Trophoblast cell (in vitro differentiated cells and primary cell): ENCODE measurements at regions not wholly inside any gene's neighbourhood (a gene's known extent, or its start where the extent isn't known, plus 50 kb on each side); places are given as distances from the start of the nearest gene placed in this dataset.

ENCODE experiments used
- DNase-seq, 2 donors: peaks; one replicate each; pipeline ENCODE4 v3.0.0-alpha.2; 2016
- H2AFZ ChIP-seq: 2 replicates; pipeline ENCODE4 v1.6.1; 2013; ENCODE audit warnings: low read length, moderate library complexity, mild to moderate bottlenecking; ENCODE audit not compliant: insufficient read depth, poor library complexity
- H2AK5ac ChIP-seq: 2 replicates; pipeline ENCODE4 v1.6.1; 2013; ENCODE audit warnings: mild to moderate bottlenecking, low read length
- H2BK120ac ChIP-seq: 2 replicates; pipeline ENCODE4 v1.6.1; 2013; ENCODE audit warnings: low read length, mild to moderate bottlenecking, moderate library complexity; ENCODE audit not compliant: insufficient read depth, poor library complexity
- H2BK12ac ChIP-seq: 2 replicates; pipeline ENCODE4 v1.6.1; 2013; ENCODE audit warnings: mild to moderate bottlenecking, low read length, moderate library complexity
- H2BK5ac ChIP-seq: 2 replicates; pipeline ENCODE4 v1.6.1; 2013; ENCODE audit warnings: low read length, low read depth, moderate library complexity, mild to moderate bottlenecking; ENCODE audit not compliant: poor library complexity
- H3K14ac ChIP-seq: 2 replicates; pipeline ENCODE4 v1.6.1; 2013; ENCODE audit warnings: mild to moderate bottlenecking, low read length
- H3K18ac ChIP-seq: 2 replicates; pipeline ENCODE4 v1.6.1; 2013; ENCODE audit warnings: mild to moderate bottlenecking, low read length
- H3K23ac ChIP-seq: 2 replicates; pipeline ENCODE4 v1.6.1; 2013; ENCODE audit warnings: low read length
- H3K27ac ChIP-seq: 2 replicates; pipeline ENCODE4 v1.5.1; 2013; ENCODE audit warnings: low read depth, mild to moderate bottlenecking, inconsistent platforms, low read length, moderate library complexity
- H3K27me3 ChIP-seq: 2 replicates; pipeline ENCODE4 v1.6.1; 2013; ENCODE audit warnings: inconsistent platforms, mild to moderate bottlenecking, low read length, moderate library complexity; ENCODE audit not compliant: insufficient read depth
- H3K36me3 ChIP-seq, 2 experiments: 1 replicate in 1 of 2; 2 replicates in 1 of 2; pipeline ENCODE4 v1.6.1; 2013; ENCODE audit warnings: low read length in 2 of 2, mild to moderate bottlenecking in 2 of 2, moderate library complexity in 1 of 2; ENCODE audit not compliant: insufficient read depth in 2 of 2, control insufficient read depth in 1 of 2
- H3K4ac ChIP-seq: 2 replicates; pipeline ENCODE4 v1.6.1; 2013; ENCODE audit warnings: low read depth, mild to moderate bottlenecking, low read length, moderate library complexity
- H3K4me1 ChIP-seq, 2 experiments: 1 replicate in 1 of 2; 2 replicates in 1 of 2; pipeline ENCODE4 v1.6.1; 2013; ENCODE audit warnings: low read length in 2 of 2, mild to moderate bottlenecking in 2 of 2, moderate library complexity in 1 of 2; ENCODE audit not compliant: insufficient read depth in 2 of 2, control insufficient read depth in 1 of 2
- H3K4me2 ChIP-seq: 2 replicates; pipeline ENCODE4 v1.6.1; 2013; ENCODE audit warnings: inconsistent platforms, mild to moderate bottlenecking, low read length, moderate library complexity
- H3K4me3 ChIP-seq: 2 replicates; pipeline ENCODE4 v1.5.1; 2013; ENCODE audit warnings: mild to moderate bottlenecking, low read depth, low read length, inconsistent platforms
- H3K79me1 ChIP-seq: one replicate; pipeline ENCODE4 v1.6.1; 2013; ENCODE audit warnings: low read length
- H3K79me2 ChIP-seq: 2 replicates; pipeline ENCODE4 v1.6.1; 2013; ENCODE audit warnings: low read length, mild to moderate bottlenecking; ENCODE audit not compliant: control insufficient read depth, insufficient read depth, poor library complexity
- H3K9ac ChIP-seq: 2 replicates; pipeline ENCODE4 v1.6.1; 2013; ENCODE audit warnings: mild to moderate bottlenecking, low read length
- H3K9me3 ChIP-seq: 2 replicates; pipeline ENCODE4 v1.6.1; 2013; ENCODE audit warnings: low read depth, mild to moderate bottlenecking, control low read depth, inconsistent platforms, low read length; ENCODE audit not compliant: insufficient read depth
- H4K12ac ChIP-seq: 2 replicates; pipeline ENCODE4 v1.6.1; 2013; ENCODE audit warnings: low read depth, mild to moderate bottlenecking, low read length, moderate library complexity
- H4K8ac ChIP-seq: 2 replicates; pipeline ENCODE4 v1.6.1; 2013; ENCODE audit warnings: low read depth, mild to moderate bottlenecking, low read length, moderate library complexity
- H4K91ac ChIP-seq: one replicate; pipeline ENCODE4 v1.6.1; 2013; ENCODE audit warnings: low read depth, mild to moderate bottlenecking, low read length, moderate library complexity
- WGBS: extraction: QIAGEN DNeasy Blood & Tissue Kit; methylation state at CpG from one replicate; pipeline ENCODE4 v1.1.7; 2013; ENCODE audit warnings: missing lambda C conversion rate; ENCODE audit not compliant: insufficient read length, insufficient coverage; ENCODE audit errors: extremely low coverage; 5-methylcytosine and 5-hydroxymethylcytosine counted together

DNA sequence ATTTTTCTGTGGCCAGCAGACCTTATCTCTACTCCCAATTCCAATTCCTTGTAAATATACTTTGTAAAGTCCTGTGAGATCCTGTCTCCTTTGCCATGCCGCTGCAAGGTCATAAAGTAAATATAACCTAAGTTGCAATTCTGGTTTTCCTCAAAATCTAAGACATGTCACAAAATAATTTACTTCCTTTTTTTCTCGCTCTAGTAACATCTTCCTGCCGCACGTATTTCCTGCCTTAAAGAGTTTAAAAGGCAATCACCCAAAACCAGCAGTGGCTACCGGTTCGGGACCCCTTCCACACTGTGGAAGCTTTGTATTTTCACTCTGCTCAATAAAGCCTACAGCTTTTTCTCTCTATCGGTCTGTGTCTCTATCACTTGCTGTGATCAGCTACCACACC is 832.0 kb upstream of the SLITRK5 start:
- peak overlapping the region; percentile 7 for H3K4me2 ChIP-seq
- H3K4ac ChIP-seq: no peak overlapping the region
- H3K4me1 ChIP-seq: peaks cover 5% of the 10 kb centered on the region in 2 experiments
- no peak overlapping the region for H2BK120ac ChIP-seq
- no peak overlapping the region for H3K14ac ChIP-seq
- no peak overlapping the region for H3K9ac ChIP-seq
- no peak overlapping the region for H4K8ac ChIP-seq
- peaks cover 9% of the 10 kb centered on the region for H3K9me3 ChIP-seq
- no peak overlapping the region for H3K27ac ChIP-seq
- H3K4me3 ChIP-seq: no peak overlapping the region
- WGBS: no CpG with 5 or more reads among the region's 7 CpGs
- H3K27me3 ChIP-seq: no peaks in the 10 kb centered on the region
- no peak overlapping the region for H4K91ac ChIP-seq
- no peak overlapping the region for H3K23ac ChIP-seq
- no peaks in the 10 kb centered on the region for H3K79me1 ChIP-seq
- H3K36me3 ChIP-seq: no peaks in the 10 kb centered on the region
- no peak overlapping the region for H2AK5ac ChIP-seq
- DNase-seq: no peak
- no peak overlapping the region for H4K12ac ChIP-seq
- no peak overlapping the region for H3K18ac ChIP-seq
- peaks cover 2% of the 10 kb centered on the region for H3K79me2 ChIP-seq
- H2BK5ac ChIP-seq: no peak overlapping the region
- H2BK12ac ChIP-seq: no peak overlapping the region
- H2AFZ ChIP-seq: no peak overlapping the region

GRCh38 chr13:86840250-86841191 is 830.6 kb upstream of the SLITRK5 start:
- no peak overlapping the region for H2BK5ac ChIP-seq
- no peak overlapping the region for H3K4ac ChIP-seq
- H3K79me1 ChIP-seq: no peaks in the 10 kb centered on the region
- H4K91ac ChIP-seq: no peak overlapping the region
- WGBS: no CpG with 5 or more reads among the region's 11 CpGs
- H4K12ac ChIP-seq: no peak overlapping the region
- no peak overlapping the region for H3K4me3 ChIP-seq
- H3K9ac ChIP-seq: no peak overlapping the region
- no peak overlapping the region for H3K18ac ChIP-seq
- H3K14ac ChIP-seq: no peak overlapping the region
- no peaks in the 10 kb centered on the region for H3K36me3 ChIP-seq
- H2AFZ ChIP-seq: no peak overlapping the region
- no peaks in the 10 kb centered on the region for H3K27me3 ChIP-seq
- peaks cover 9% of the 10 kb centered on the region for H3K9me3 ChIP-seq
- H2AK5ac ChIP-seq: no peak overlapping the region
- no peak for DNase-seq
- peaks cover 5% of the 10 kb centered on the region in 2 experiments for H3K4me1 ChIP-seq
- H3K79me2 ChIP-seq: peaks cover 2% of the 10 kb centered on the region
- no peak overlapping the region for H2BK12ac ChIP-seq
- no peak overlapping the region for H3K27ac ChIP-seq
- H4K8ac ChIP-seq: no peak overlapping the region
- H3K23ac ChIP-seq: no peak overlapping the region
- H3K4me2 ChIP-seq: no peak overlapping the region
- H2BK120ac ChIP-seq: no peak overlapping the region

DNA sequence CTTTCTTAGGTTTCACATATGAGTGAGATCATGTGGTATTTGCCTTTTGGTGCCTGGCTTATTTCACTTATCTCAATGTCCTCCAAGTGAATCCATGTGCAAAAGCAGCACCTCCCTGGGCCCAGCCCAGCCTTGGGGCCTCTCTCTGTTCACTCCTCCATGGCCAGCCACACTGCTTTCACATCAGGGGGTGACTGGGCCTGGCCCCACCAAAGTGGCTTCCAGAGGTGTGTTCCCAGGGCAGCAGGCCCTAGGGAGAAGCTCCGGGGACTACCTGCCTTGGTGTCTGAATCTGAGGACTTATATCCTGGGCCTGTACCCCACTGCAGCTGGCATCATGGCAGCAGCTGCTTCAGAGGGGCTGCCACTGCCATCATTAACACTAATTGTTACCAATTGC is 829.9 kb upstream of the SLITRK5 start:
- no peak overlapping the region for H3K4me2 ChIP-seq
- H3K4me3 ChIP-seq: no peak overlapping the region
- H2AK5ac ChIP-seq: no peak overlapping the region
- H2AFZ ChIP-seq: no peak overlapping the region
- no peak overlapping the region for H3K27ac ChIP-seq
- no peak overlapping the region for H3K9ac ChIP-seq
- no peak overlapping the region for H4K8ac ChIP-seq
- no peaks in the 10 kb centered on the region for H3K79me1 ChIP-seq
- H2BK5ac ChIP-seq: no peak overlapping the region
- H3K4ac ChIP-seq: no peak overlapping the region
- H3K27me3 ChIP-seq: no peaks in the 10 kb centered on the region
- no peak overlapping the region for H4K91ac ChIP-seq
- H3K9me3 ChIP-seq: peaks cover 8% of the 10 kb centered on the region
- no CpG with 5 or more reads among the region's 1 CpG for WGBS
- no peak overlapping the region for H2BK12ac ChIP-seq
- peaks cover 2% of the 10 kb centered on the region for H3K79me2 ChIP-seq
- no peak overlapping the region for H4K12ac ChIP-seq
- no peak for DNase-seq
- H3K18ac ChIP-seq: no peak overlapping the region
- H3K36me3 ChIP-seq: peaks cover 0 to 1% of the 10 kb centered on the region in 2 experiments
- no peak overlapping the region for H3K23ac ChIP-seq
- H3K14ac ChIP-seq: no peak overlapping the region
- peaks cover 5% of the 10 kb centered on the region in 2 experiments for H3K4me1 ChIP-seq
- H2BK120ac ChIP-seq: no peak overlapping the region

DNA sequence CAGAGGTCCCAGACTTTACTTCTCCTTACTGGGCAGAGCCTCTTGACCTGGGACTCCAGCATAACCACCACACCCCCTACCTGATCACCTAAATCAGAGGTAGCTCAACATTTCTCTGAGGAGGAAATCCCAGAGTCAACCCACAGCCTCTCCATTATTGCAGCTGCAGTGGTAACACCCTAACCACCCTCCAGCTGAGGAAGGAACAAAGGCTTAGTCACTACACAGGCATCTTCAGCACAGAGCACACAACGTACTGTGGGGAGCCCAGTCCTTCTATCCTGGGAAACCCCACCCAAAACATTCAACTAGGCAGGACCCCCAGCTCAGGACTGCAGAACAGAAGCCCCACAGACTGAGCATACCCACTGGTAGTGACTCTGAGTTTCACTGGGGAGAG is 824.7 kb upstream of the SLITRK5 start:
- Histone ChIP-seq H3K27me3 (no peaks in the 10 kb centered on the region), H3K9ac (no peak overlapping the region), H4K12ac (no peak overlapping the region), H4K8ac (no peak overlapping the region), H3K79me1 (no peaks in the 10 kb centered on the region), H3K79me2 (no peaks in the 10 kb centered on the region), H2AK5ac (no peak overlapping the region), H3K36me3 (peaks cover 0 to 1% of the 10 kb centered on the region in 2 experiments), H3K4me2 (no peak overlapping the region), H3K14ac (no peak overlapping the region), H2BK5ac (no peak overlapping the region), H3K9me3 (peaks cover 4% of the 10 kb centered on the region), H3K4ac (no peak overlapping the region), H2BK120ac (no peak overlapping the region), H3K4me1 (no peaks in the 10 kb centered on the region), H4K91ac (no peak overlapping the region), H3K18ac (no peak overlapping the region), H3K23ac (no peak overlapping the region), H2AFZ (no peak overlapping the region), H3K27ac (no peak overlapping the region), H3K4me3 (no peak overlapping the region), H2BK12ac (no peak overlapping the region)
- WGBS: no CpG with 5 or more reads among the region's 1 CpG
- DNase-seq: no peak
